ENCODE measurements at regions not wholly inside any gene's neighbourhood (a gene's known extent, or its start where the extent isn't known, plus 50 kb on each side); places are given as distances from the start of the nearest gene placed in this dataset.
"Not testable (repeated sequence)": the region's sequence is repeated elsewhere in the genome, so short reads cannot be mapped to it uniquely, and the experiment has no call there.

GRCh38 chr2:22110244-22110651, 986.5 kb downstream of the TDRD15 start:
- no peak overlapping the region for H3K4me3 Mint-ChIP-seq
- no peaks in the 10 kb centered on the region for H3K4me1 Mint-ChIP-seq
- CTCF ChIA-PET, result no interaction called here
- no peaks in the 10 kb centered on the region for H3K27me3 Mint-ChIP-seq
- no peak for DNase-seq
- H3K27ac Mint-ChIP-seq, result no peak overlapping the region
- no peaks in the 10 kb centered on the region for H3K36me3 Mint-ChIP-seq
- ATAC-seq, result no peak
- H3K9me3 Mint-ChIP-seq (ENCODE audit: low read depth), result peaks cover 12% of the 10 kb centered on the region

GRCh38 chr2:22124003-22124402, 1000.2 kb downstream of the TDRD15 start:
- CTCF ChIA-PET, result interaction anchor here (0.8 kb wide), 1 partner anchor 10 kb away, joined by 4 read pairs; no protein-coding TSS in a partner anchor
- Mint-ChIP-seq H3K4me1 (no peaks in the 10 kb centered on the region), H3K9me3 (ENCODE audit: low read depth) (peaks cover 16% of the 10 kb centered on the region), H3K27me3 (no peaks in the 10 kb centered on the region), H3K36me3 (no peaks in the 10 kb centered on the region), H3K27ac (no peak overlapping the region), H3K4me3 (no peak overlapping the region)
- DNase-seq (no peak), ATAC-seq (no peak)

- no peaks in the 10 kb centered on the region for H3K27me3 Mint-ChIP-seq
- CTCF ChIA-PET, result no interaction called here
- H3K4me1 Mint-ChIP-seq, result no peaks in the 10 kb centered on the region
- no peak overlapping the region for H3K4me3 Mint-ChIP-seq
- H3K9me3 Mint-ChIP-seq (ENCODE audit: low read depth), result peaks cover 13% of the 10 kb centered on the region
- no peak for ATAC-seq
- H3K36me3 Mint-ChIP-seq, result no peaks in the 10 kb centered on the region
- no peak for DNase-seq
- H3K27ac Mint-ChIP-seq, result no peak overlapping the region
Observed at GRCh38 chr2:22126106-22126505, 1002.3 kb downstream of the TDRD15 start.

GRCh38 chr2:22126978-22127377, 1003.2 kb downstream of the TDRD15 start:
- Mint-ChIP-seq H3K4me1 (no peaks in the 10 kb centered on the region), H3K27me3 (no peaks in the 10 kb centered on the region), H3K27ac (no peak overlapping the region), H3K36me3 (no peaks in the 10 kb centered on the region), H3K9me3 (ENCODE audit: low read depth) (peaks cover 13% of the 10 kb centered on the region), H3K4me3 (no peak overlapping the region)
- CTCF ChIA-PET, result no interaction called here
- ATAC-seq, result no peak
- no peak for DNase-seq

GRCh38 chr2:22134421-22134820, 1010.7 kb downstream of the TDRD15 start:
- ATAC-seq (no peak), DNase-seq (no peak)
- Mint-ChIP-seq H3K4me3 (no peak overlapping the region), H3K9me3 (ENCODE audit: low read depth) (peaks cover 10% of the 10 kb centered on the region), H3K27me3 (no peaks in the 10 kb centered on the region), H3K4me1 (no peaks in the 10 kb centered on the region), H3K27ac (no peak overlapping the region), H3K36me3 (no peaks in the 10 kb centered on the region)
- CTCF ChIA-PET, result no interaction called here

GRCh38 chr2:22136446-22136845, 1012.7 kb downstream of the TDRD15 start:
- no peaks in the 10 kb centered on the region for H3K4me1 Mint-ChIP-seq
- DNase-seq (no peak), ATAC-seq (no peak)
- H3K4me3 Mint-ChIP-seq, result no peak overlapping the region
- CTCF ChIA-PET, result no interaction called here
- H3K27me3 Mint-ChIP-seq, result no peaks in the 10 kb centered on the region
- H3K36me3 Mint-ChIP-seq, result no peaks in the 10 kb centered on the region
- H3K27ac Mint-ChIP-seq, result no peak overlapping the region
- peaks cover 10% of the 10 kb centered on the region for H3K9me3 Mint-ChIP-seq (ENCODE audit: low read depth)

GRCh38 chr2:22143840-22144239, 1020.1 kb downstream of the TDRD15 start:
- peaks cover 4% of the 10 kb centered on the region for H3K9me3 Mint-ChIP-seq (ENCODE audit: low read depth)
- DNase-seq, result no peak
- H3K27me3 Mint-ChIP-seq, result no peaks in the 10 kb centered on the region
- no peak overlapping the region for H3K4me3 Mint-ChIP-seq
- ATAC-seq, result no peak
- CTCF ChIA-PET, result no interaction called here
- H3K27ac Mint-ChIP-seq, result no peak overlapping the region
- H3K36me3 Mint-ChIP-seq, result no peaks in the 10 kb centered on the region
- no peaks in the 10 kb centered on the region for H3K4me1 Mint-ChIP-seq

GRCh38 chr2:22153931-22154613, 1030.3 kb downstream of the TDRD15 start:
- Mint-ChIP-seq H3K36me3 (no peaks in the 10 kb centered on the region), H3K4me3 (no peak overlapping the region), H3K4me1 (no peaks in the 10 kb centered on the region), H3K27me3 (no peaks in the 10 kb centered on the region), H3K9me3 (ENCODE audit: low read depth) (peaks cover 9% of the 10 kb centered on the region), H3K27ac (no peak overlapping the region)
- DNase-seq (no peak), ATAC-seq (no peak)
- CTCF ChIA-PET, result no interaction called here

GRCh38 chr2:22156661-22157060, 1032.9 kb downstream of the TDRD15 start:
- H3K4me1 Mint-ChIP-seq; CTCF ChIA-PET; H3K27ac Mint-ChIP-seq; H3K36me3 Mint-ChIP-seq; H3K9me3 Mint-ChIP-seq (ENCODE audit: low read depth); H3K27me3 Mint-ChIP-seq; ATAC-seq; DNase-seq; H3K4me3 Mint-ChIP-seq: not testable (repeated sequence)

GRCh38 chr2:22167256-22167655, 1043.5 kb downstream of the TDRD15 start:
- Mint-ChIP-seq H3K27ac (no peak overlapping the region), H3K4me1 (no peaks in the 10 kb centered on the region), H3K27me3 (no peaks in the 10 kb centered on the region), H3K36me3 (no peaks in the 10 kb centered on the region), H3K4me3 (no peak overlapping the region), H3K9me3 (ENCODE audit: low read depth) (peaks cover 9% of the 10 kb centered on the region)
- CTCF ChIA-PET, result no interaction called here
- ATAC-seq (no peak), DNase-seq (no peak)

GRCh38 chr2:22175003-22175402, 1051.2 kb downstream of the TDRD15 start:
- DNase-seq (no peak), ATAC-seq (no peak)
- H3K4me1 Mint-ChIP-seq, result no peaks in the 10 kb centered on the region
- no peak overlapping the region for H3K4me3 Mint-ChIP-seq
- peaks cover 8% of the 10 kb centered on the region for H3K9me3 Mint-ChIP-seq (ENCODE audit: low read depth)
- H3K27me3 Mint-ChIP-seq, result no peaks in the 10 kb centered on the region
- CTCF ChIA-PET, result no interaction called here
- no peak overlapping the region for H3K27ac Mint-ChIP-seq
- no peaks in the 10 kb centered on the region for H3K36me3 Mint-ChIP-seq

- no peak for DNase-seq
- Mint-ChIP-seq H3K9me3 (ENCODE audit: low read depth) (peaks cover 12% of the 10 kb centered on the region), H3K36me3 (no peaks in the 10 kb centered on the region), H3K4me3 (no peak overlapping the region), H3K27ac (no peak overlapping the region), H3K4me1 (no peaks in the 10 kb centered on the region), H3K27me3 (no peaks in the 10 kb centered on the region)
- no peak for ATAC-seq
- CTCF ChIA-PET, result no interaction called here
Observed at GRCh38 chr2:22185251-22185650, 1061.5 kb downstream of the TDRD15 start.

GRCh38 chr2:22186261-22186828, 1062.6 kb downstream of the TDRD15 start:
- peaks cover 12% of the 10 kb centered on the region for H3K9me3 Mint-ChIP-seq (ENCODE audit: low read depth)
- CTCF ChIA-PET, H3K4me1 Mint-ChIP-seq, H3K27me3 Mint-ChIP-seq, ATAC-seq, H3K27ac Mint-ChIP-seq, DNase-seq, H3K4me3 Mint-ChIP-seq, H3K36me3 Mint-ChIP-seq: not testable (repeated sequence)

GRCh38 chr2:22189893-22190480, 1066.2 kb downstream of the TDRD15 start:
- peaks cover 15% of the 10 kb centered on the region for H3K9me3 Mint-ChIP-seq (ENCODE audit: low read depth)
- no peak overlapping the region for H3K4me3 Mint-ChIP-seq
- no peaks in the 10 kb centered on the region for H3K4me1 Mint-ChIP-seq
- H3K27me3 Mint-ChIP-seq, result no peaks in the 10 kb centered on the region
- CTCF ChIA-PET, result no interaction called here
- ATAC-seq (no peak), DNase-seq (no peak)
- no peak overlapping the region for H3K27ac Mint-ChIP-seq
- H3K36me3 Mint-ChIP-seq, result no peaks in the 10 kb centered on the region

All from activated CD8-positive, alpha-beta memory T cell treated with anti-CD3 and anti-CD28 coated beads, Interleukin-2, amount 10 ng/mL, durations not matched to agents 7 days and 5 days (primary cell).